ENCODE measurements at regions not wholly inside any gene's neighbourhood (a gene's known extent, or its start where the extent isn't known, plus 50 kb on each side); places are given as distances from the start of the nearest gene placed in this dataset.
A peak's percentile ranks its signal among the peaks of the same experiment; 100 is the strongest.
"Not testable (repeated sequence)": the region's sequence is repeated elsewhere in the genome, so short reads cannot be mapped to it uniquely, and the experiment has no call there.

DNA sequence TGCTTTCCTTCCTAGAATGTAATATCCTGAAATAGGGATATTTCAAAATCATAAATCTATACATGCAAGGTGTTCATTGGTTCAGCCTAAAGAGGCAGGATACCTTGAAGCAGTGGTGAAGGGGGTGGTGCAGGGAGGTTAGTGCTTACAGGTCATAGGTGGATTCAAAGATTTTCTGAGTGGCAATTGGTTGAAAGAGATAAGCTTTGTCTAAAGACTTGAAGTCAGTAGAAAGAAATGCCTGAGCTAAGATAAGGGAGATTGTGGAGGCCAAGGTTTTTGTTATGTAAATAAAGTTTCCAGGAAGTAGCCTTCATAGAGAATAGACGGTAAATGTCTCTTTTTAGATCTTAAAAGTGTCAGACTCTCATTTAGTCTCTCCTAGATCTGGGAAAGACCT lies 741.2 kb upstream of the ZWINT start:
- DNase-seq: no peak

GRCh38 chr10:57098146-57098545 lies 737.1 kb upstream of the ZWINT start:
- no peak for DNase-seq

GRCh38 chr10:57096044-57096443 lies 735.0 kb upstream of the ZWINT start:
- no peak for DNase-seq

DNA sequence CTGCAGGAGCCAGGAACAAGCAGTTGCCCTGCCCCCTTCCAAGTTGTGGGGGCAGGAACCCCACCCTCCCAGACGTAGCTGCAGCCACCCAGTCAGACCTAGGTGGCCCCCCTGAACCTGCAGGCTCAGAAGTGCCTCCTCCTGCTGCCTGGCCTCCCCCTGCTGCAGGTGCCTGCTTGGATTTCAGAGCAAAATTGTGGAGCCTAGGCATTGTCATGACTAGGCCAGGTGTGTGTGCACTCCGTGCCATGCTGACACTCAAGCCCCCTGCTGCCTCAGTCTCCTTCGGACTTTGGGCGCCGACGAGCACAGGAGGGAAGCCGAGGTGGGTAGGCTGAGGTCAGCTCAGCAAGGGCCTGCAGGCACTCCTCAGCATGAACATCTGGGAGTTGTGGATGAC lies 733.9 kb upstream of the ZWINT start:
- no peak for DNase-seq

GRCh38 chr10:57094083-57094482 lies 733.0 kb upstream of the ZWINT start:
- DNase-seq: no peak

DNA sequence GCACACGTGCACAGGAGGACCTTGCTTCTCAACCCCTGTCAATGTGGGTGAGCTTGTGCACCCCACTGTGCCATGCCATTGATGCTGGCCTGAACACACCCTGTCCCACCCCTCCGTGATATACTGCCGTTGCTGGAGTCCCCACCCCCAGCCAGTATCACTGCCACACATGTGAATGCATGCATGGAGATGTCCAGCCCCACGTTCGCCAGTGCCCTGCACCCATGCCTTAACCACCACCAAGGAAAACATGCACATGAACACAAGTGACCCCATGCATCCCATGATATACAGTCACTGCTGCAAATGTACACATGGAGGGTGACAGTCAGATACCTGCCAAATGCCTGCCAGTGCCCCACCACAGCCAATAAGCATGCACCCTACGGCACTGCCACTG lies 692.5 kb upstream of the ZWINT start:
- no peak for DNase-seq

DNA sequence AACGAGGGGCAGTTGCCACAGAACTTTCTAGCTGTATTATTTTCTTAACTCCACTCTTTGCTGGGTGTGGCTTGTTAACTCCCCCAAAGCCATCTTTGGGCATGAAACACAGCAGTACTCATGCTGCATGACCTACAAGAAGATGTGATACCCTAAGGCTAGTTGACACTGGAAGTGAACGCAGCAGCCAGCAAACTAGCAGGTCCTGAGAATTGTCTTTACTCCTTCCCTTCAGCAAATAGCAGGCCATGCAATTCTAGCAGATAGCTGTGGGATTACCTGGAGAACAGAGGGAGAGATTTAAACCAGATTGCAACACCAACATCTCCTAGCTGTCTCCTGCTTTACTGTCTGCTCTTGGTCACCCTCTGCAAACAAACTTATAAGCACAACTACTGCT lies 688.0 kb upstream of the ZWINT start:
- no peak for DNase-seq

DNA sequence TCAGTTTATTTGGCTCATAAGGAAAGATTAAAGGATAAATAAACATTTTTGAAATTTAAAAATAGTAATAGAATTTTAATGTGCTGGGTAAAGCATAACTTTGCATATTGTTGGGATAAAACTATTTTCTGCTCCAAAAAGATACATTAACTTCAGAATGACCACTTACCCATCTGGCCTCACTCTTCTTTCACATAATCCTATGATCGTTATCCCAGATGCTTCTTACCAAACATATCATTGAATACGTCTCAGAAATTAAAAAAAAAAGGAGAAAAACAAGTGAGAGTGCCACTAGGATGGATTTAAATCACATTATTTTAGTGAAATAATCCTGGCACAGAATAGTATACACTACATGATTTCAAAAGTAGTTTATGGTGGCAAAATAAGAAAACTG lies 677.5 kb upstream of the ZWINT start:
- DNase-seq: no peak

DNA sequence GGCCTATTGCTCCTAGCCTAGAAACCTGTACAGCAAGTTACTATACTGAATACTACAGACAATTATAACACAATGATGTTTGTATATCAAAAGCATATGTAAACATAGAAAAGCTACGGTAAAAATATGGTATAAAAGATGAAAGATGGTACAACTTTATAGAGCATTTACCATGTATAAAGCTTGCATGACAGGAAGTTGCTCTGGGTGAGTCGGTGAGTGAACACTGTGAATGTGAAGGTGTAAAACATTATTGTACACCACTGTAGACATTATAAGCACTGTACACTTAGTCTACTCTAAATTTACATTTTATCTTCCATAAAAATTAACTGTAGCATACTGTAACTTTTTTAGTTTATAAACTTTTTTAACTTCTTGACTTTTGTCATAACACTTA lies 674.3 kb upstream of the ZWINT start:
- no peak for DNase-seq

DNA sequence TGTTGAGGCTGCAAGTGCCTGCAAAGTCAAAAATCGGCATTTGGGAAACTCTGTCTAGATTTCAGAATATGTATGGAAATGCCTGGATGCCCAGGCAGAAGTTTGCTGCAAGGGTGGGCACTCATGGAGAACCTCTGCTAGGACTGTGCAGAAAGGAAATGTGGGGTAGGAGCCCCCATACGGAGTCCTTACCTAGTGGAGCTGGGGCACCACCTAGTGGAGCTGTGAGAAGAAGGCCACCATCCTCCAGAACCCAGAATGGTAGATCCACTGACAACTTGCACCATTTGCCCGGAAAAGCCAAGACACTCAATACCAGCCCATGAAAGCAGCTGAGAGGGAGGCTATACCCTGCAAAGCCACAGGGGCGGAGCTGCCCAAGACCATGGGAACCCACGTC lies 671.2 kb upstream of the ZWINT start:
- DNase-seq: not testable (repeated sequence)

DNA sequence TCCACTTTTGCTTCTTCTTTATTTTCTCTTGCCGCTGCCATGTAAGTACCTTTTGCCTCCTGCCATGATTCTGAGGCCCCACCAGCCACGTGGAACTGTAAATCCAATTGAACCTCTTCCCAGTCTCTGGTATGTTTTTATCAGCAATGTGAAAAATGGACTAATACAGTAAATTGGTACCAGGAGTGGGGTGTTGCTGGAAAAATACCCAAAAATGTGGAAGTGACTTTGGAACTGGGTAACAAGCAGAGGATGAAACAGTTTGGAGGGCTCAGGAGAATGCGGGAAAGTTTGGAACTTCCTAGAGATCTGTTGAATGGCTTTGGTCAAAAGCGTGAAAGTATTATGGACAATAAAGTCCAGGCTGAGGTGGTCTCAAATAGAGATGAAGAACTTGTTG lies 670.3 kb upstream of the ZWINT start:
- DNase-seq: no peak

DNA sequence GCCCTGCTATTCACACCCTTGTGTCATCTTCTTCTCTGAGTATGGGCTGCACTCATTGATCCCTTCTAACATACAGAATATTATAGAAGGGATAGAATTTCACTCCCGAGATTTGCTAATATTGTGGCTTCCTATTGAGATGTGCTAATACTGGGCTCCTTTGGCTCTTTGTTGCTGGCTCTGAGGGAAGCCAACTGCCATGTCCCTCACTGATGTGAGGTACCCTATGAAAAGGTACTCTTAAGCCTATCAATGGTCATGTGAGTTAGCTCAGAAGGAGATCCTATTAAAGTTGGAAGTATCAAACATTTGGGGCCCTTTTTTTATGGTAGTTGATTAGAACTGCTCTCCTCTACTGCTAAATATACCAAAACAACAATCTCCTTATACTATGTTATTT lies 665.2 kb upstream of the ZWINT start:
- no peak for DNase-seq

- no peak for DNase-seq
Observed at GRCh38 chr10:57023626-57024025, 662.6 kb upstream of the ZWINT start.

- DNase-seq: no peak
Observed at GRCh38 chr10:57018452-57018851, 657.4 kb upstream of the ZWINT start.

DNA sequence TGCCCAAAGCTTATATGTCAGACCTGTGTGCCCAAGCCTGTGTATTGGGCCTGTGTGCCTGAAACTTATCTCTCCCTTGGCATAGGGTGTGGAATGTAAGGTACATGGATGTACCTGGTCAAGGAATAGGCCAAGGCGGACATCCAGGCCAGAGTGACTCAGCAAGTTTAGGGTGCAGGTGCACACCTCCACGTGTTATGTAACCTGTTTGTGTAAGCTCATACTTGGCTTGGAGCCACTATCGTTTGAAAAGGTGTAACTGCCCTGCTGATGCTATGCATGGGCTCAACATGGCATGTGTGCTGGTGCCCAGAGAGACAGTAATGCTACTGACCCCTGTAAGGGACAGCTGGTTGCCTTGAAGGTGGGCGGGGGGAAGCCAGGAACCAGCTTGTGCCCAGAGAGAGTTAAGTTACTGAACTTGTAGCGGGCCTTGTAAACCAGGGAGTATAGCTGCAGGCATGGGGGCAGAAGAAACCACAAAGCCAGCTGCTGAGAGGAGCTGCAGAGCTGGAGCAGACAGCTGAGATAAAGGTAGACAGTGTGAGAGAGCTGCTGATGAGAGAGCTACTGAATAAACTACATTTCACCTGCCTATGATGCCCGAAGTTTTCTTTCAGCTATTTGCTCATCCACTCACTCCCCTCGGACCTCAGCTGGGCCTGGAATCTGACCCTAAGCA lies 656.4 kb upstream of the ZWINT start:
- no peak for DNase-seq

- DNase-seq: peak; percentile 59
Observed at GRCh38 chr10:57015595-57016318, 654.7 kb upstream of the ZWINT start.

DNA sequence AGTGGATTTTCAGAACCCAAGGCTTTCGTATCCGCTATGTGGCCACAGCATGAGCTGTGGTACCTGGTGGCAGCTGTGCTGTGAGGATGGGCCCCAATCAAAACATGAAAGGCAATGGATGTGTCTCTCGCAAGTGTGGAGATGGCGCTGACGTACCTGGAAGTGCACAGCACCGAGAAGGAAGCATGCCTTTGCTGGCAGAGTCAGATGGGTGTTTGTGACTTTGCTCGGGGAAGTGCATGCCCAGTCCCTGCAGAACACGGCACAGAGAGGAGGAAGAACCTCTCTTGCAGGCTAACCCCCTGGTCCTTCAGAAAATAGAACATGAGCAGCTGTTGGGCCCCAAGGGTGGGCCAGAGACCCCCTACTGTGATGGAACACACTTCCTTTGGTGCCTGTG lies 654.1 kb upstream of the ZWINT start:
- no peak for DNase-seq

GRCh38 chr10:57014758-57015157 lies 653.7 kb upstream of the ZWINT start:
- no peak for DNase-seq

DNA sequence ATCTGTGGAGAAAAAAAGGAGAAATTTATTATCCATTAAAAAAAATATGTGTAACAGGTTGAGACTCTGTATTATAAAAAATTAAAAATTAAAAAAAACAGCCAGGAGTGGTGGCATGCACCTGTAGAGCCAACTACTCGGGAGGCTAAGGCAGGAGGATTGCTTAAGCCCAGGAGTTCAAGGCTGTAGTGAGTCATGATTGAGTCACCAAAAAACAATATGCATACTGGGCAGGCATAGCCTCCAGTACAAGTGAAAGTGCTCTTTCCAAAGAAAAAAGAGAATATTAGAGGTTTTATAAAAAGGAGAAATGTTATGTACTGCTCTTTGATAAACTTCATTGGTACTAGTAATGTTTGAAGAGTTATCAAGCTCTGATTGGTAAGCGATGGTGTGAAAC lies 647.1 kb upstream of the ZWINT start:
- no peak for DNase-seq

GRCh38 chr10:56991591-56992069 lies 630.6 kb upstream of the ZWINT start:
- no peak for DNase-seq

- no peak for DNase-seq
Observed at GRCh38 chr10:56975513-56975912, 614.5 kb upstream of the ZWINT start.

GRCh38 chr10:56973766-56974165 lies 612.7 kb upstream of the ZWINT start:
- no peak for DNase-seq

DNA sequence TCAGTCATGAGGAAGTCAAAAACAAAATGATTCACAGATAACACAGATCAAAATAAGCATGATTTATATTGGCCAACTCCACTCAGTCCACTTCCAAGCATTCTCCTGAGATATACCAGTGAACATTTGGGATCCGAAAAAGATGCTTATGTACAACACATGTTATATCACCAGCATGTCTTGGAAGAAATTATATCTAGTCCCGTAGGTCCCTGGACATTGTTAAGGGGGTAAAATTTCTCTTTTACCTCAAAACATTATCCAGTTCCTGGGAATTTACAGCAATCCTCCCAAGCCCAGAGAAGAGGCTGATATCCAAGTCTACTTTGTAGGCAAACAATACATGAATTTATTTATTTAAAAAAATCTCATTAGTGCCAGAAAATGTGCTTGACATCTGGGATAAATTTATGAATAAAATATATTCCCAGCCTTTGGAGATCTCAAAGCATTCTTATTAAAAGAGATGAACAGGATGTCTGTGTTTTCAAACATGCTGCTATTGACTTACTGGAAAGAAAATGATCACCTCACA lies 582.2 kb upstream of the ZWINT start:
- DNase-seq: no peak

DNA sequence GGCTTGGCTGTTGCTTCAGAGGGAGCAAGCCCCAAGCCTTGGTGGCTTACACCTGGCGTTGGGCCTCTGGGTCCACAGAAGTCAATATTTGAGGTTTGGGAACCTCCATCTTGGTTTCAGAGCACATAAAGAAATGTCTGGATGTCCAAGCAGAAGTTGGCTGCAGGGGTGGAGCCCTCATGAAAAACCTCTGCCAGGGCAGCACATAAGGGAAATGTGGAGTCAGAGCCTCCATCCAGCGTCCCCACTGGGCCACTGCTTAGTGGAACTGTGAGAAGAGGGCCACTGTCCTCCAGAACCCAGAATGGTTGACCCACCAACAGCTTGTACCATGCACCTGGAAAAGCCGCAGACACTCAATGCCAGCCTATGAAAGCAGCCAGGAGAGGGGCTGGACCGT lies 573.5 kb upstream of the ZWINT start:
- DNase-seq: no peak

- DNase-seq: no peak
Observed at GRCh38 chr10:56928714-56929113, 567.7 kb upstream of the ZWINT start.

Measured in NCI-H524 treated with DMSO at 0.1 percent for 48 hours (cell line).